ENCODE measurements at regions not wholly inside any gene's neighbourhood (a gene's known extent, or its start where the extent isn't known, plus 50 kb on each side); places are given as distances from the start of the nearest gene placed in this dataset.

DNA sequence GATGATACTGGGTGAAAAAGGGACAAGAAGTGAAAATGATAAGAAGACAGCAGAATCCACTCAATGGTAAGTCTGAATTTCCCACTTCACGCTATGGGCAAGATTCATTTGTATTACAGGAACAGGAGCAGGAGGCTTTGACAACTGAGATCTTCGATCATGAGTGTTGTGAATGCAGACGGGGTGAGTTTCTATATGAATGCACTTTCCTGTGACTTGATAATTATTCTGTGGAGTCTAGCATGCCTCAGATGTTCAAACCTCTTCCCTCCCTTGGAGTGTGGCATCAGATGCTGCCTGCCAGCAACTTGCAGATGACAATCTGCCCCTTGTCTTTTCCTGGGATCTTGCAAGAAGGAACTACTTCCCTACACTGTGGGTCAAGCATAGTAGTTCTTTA is 225.4 kb downstream of the HLX start:
- Histone ChIP-seq H3K9me3 (ENCODE audit: control insufficient read depth, low read depth, low read length) (no peaks in the 10 kb centered on the region), H3K36me3 (ENCODE audit: control insufficient read depth in 2 of 2, extremely low read depth in 1 of 2, insufficient read depth in 2 of 2, low read length in 2 of 2) (no peaks in the 10 kb centered on the region), H2AFZ (ENCODE audit: control insufficient read depth, low read length) (no peak overlapping the region), H3K79me2 (ENCODE audit: control insufficient read depth, insufficient read depth, low read length) (no peaks in the 10 kb centered on the region), H3K4me1 (ENCODE audit: control insufficient read depth, extremely low read depth, insufficient read depth, low read length) (no peaks in the 10 kb centered on the region), H3K4me2 (ENCODE audit: control insufficient read depth, extremely low read depth, insufficient read depth, low read depth, low read length) (no peak overlapping the region), H3K9me1 (ENCODE audit: control insufficient read depth, extremely low read depth, insufficient read depth, low read length) (no peaks in the 10 kb centered on the region), H4K20me1 (ENCODE audit: control insufficient read depth, extremely low read depth, insufficient read depth, low read length) (no peaks in the 10 kb centered on the region), H3K4me3 (ENCODE audit: control insufficient read depth in 2 of 3, extremely low read depth in 1 of 3, insufficient read depth in 2 of 3, low read depth in 1 of 3, low read length in 3 of 3) (no peak overlapping the region), H3K9ac (ENCODE audit: control insufficient read depth, extremely low read depth, insufficient read depth, low read length) (no peak overlapping the region), H3K27me3 (ENCODE audit: control insufficient read depth, extremely low read depth, insufficient read depth, low read length) (no peaks in the 10 kb centered on the region), H3K27ac (ENCODE audit: control insufficient read depth, insufficient read depth, low read length) (no peak overlapping the region)
- dilution Hi-C loops (cut with MboI; ENCODE audit: extremely low pct_ligation_motif_present, low sequenced_read_pairs) = no loop called here
- FAIRE-seq (no peak), DNase-seq (ENCODE audit: low read depth, low spot score) (no peak)
- no peak for TF ChIP-seq EZH2 (IDR thresholded peaks at IDR 0.05; ENCODE audit: low read length)
- TF ChIP-seq CTCF (optimal IDR thresholded peaks at IDR 0.05 in 1 of 3, IDR thresholded peaks at IDR 0.05 in 1 of 3, conservative IDR thresholded peaks at IDR 0.05 in 1 of 3; ENCODE audit: extremely low read depth in 1 of 3, insufficient read depth in 2 of 3, low read length in 3 of 3) = no peak

- TF ChIP-seq EZH2 (IDR thresholded peaks at IDR 0.05; ENCODE audit: low read length) = no peak
- TF ChIP-seq CTCF (optimal IDR thresholded peaks at IDR 0.05 in 1 of 3, IDR thresholded peaks at IDR 0.05 in 1 of 3, conservative IDR thresholded peaks at IDR 0.05 in 1 of 3; ENCODE audit: extremely low read depth in 1 of 3, insufficient read depth in 2 of 3, low read length in 3 of 3) = no peak
- no peak overlapping the region for H3K4me3 ChIP-seq (ENCODE audit: control insufficient read depth in 2 of 3, extremely low read depth in 1 of 3, insufficient read depth in 2 of 3, low read depth in 1 of 3, low read length in 3 of 3)
- H3K9ac ChIP-seq (ENCODE audit: control insufficient read depth, extremely low read depth, insufficient read depth, low read length) = no peak overlapping the region
- FAIRE-seq (no peak), DNase-seq (ENCODE audit: low read depth, low spot score) (no peak)
- no peaks in the 10 kb centered on the region for H3K9me1 ChIP-seq (ENCODE audit: control insufficient read depth, extremely low read depth, insufficient read depth, low read length)
- H4K20me1 ChIP-seq (ENCODE audit: control insufficient read depth, extremely low read depth, insufficient read depth, low read length) = no peaks in the 10 kb centered on the region
- no peak overlapping the region for H3K4me2 ChIP-seq (ENCODE audit: control insufficient read depth, extremely low read depth, insufficient read depth, low read depth, low read length)
- H3K9me3 ChIP-seq (ENCODE audit: control insufficient read depth, low read depth, low read length) = no peaks in the 10 kb centered on the region
- H3K4me1 ChIP-seq (ENCODE audit: control insufficient read depth, extremely low read depth, insufficient read depth, low read length) = no peaks in the 10 kb centered on the region
- H3K27ac ChIP-seq (ENCODE audit: control insufficient read depth, insufficient read depth, low read length) = no peak overlapping the region
- H3K27me3 ChIP-seq (ENCODE audit: control insufficient read depth, extremely low read depth, insufficient read depth, low read length) = no peaks in the 10 kb centered on the region
- no peaks in the 10 kb centered on the region for H3K79me2 ChIP-seq (ENCODE audit: control insufficient read depth, insufficient read depth, low read length)
- H2AFZ ChIP-seq (ENCODE audit: control insufficient read depth, low read length) = no peak overlapping the region
- no peaks in the 10 kb centered on the region for H3K36me3 ChIP-seq (ENCODE audit: control insufficient read depth in 2 of 2, extremely low read depth in 1 of 2, insufficient read depth in 2 of 2, low read length in 2 of 2)
- dilution Hi-C loops (cut with MboI; ENCODE audit: extremely low pct_ligation_motif_present, low sequenced_read_pairs) = no loop called here
Observed at GRCh38 chr1:221105578-221105977, 226.3 kb downstream of the HLX start.
